ENCODE measurements at regions not wholly inside any gene's neighbourhood (a gene's known extent, or its start where the extent isn't known, plus 50 kb on each side); places are given as distances from the start of the nearest gene placed in this dataset.
"Not testable (repeated sequence)": the region's sequence is repeated elsewhere in the genome, so short reads cannot be mapped to it uniquely, and the experiment has no call there.

GRCh38 chr2:53511549-53511948, 256.1 kb upstream of the CHAC2 start:
- no peaks in the 10 kb centered on the region for H3K9me3 ChIP-seq
- H3K4me3 ChIP-seq: no peak overlapping the region
- intact Hi-C loops (cut with DNase I): no loop called here
- no peak for DNase-seq
- WGBS, 2 donors: 90 to 92% methylated on average over 4 of the region's 4 CpGs
- TF ChIP-seq CTCF (IDR thresholded peaks at IDR 0.05) (no peak), POLR2AphosphoS5 (IDR thresholded peaks at IDR 0.05) (no peak), EP300 (IDR thresholded peaks at IDR 0.05) (no peak), POLR2A (IDR thresholded peaks at IDR 0.05) (no peak)
- no peaks in the 10 kb centered on the region for H3K36me3 ChIP-seq
- H3K27ac ChIP-seq: no peak overlapping the region
- peaks cover 0 to 9% (median 4%) of the 10 kb centered on the region in 4 donors for H3K4me1 ChIP-seq
- no peaks in the 10 kb centered on the region for H3K27me3 ChIP-seq

- Histone ChIP-seq H3K4me1 (peaks cover 0 to 9% (median 4%) of the 10 kb centered on the region in 4 donors), H3K4me3 (no peak overlapping the region), H3K9me3 (no peaks in the 10 kb centered on the region), H3K36me3 (no peaks in the 10 kb centered on the region), H3K27me3 (no peaks in the 10 kb centered on the region), H3K27ac (no peak overlapping the region)
- DNase-seq: no peak
- TF ChIP-seq EP300 (IDR thresholded peaks at IDR 0.05): no peak
- intact Hi-C loops (cut with DNase I): no loop called here
- WGBS, 2 donors: 68 to 71% methylated on average over 4 of the region's 4 CpGs
Observed at GRCh38 chr2:53510401-53510800, 257.2 kb upstream of the CHAC2 start.

- intact Hi-C loops (cut with DNase I): no loop called here
- Histone ChIP-seq H3K9me3 (no peaks in the 10 kb centered on the region), H3K4me3 (no peak overlapping the region), H3K4me1 (peaks cover 0 to 9% (median 4%) of the 10 kb centered on the region in 4 donors), H3K36me3 (no peaks in the 10 kb centered on the region), H3K27me3 (no peaks in the 10 kb centered on the region), H3K27ac (no peak overlapping the region)
- TF ChIP-seq POLR2AphosphoS5 (IDR thresholded peaks at IDR 0.05) (no peak), EP300 (IDR thresholded peaks at IDR 0.05) (no peak), CTCF (IDR thresholded peaks at IDR 0.05) (no peak), POLR2A (IDR thresholded peaks at IDR 0.05) (no peak)
- no peak for DNase-seq
- WGBS, 2 donors: 72 to 80% methylated on average over 9 of the region's 9 CpGs
Observed at GRCh38 chr2:53509831-53510388, 257.7 kb upstream of the CHAC2 start.

GRCh38 chr2:53508667-53509066, 258.9 kb upstream of the CHAC2 start:
- intact Hi-C loops (cut with DNase I): no loop called here
- WGBS, 2 donors: 73 to 81% methylated on average over 3 of the region's 3 CpGs
- H3K36me3 ChIP-seq: no peaks in the 10 kb centered on the region
- TF ChIP-seq POLR2AphosphoS5 (IDR thresholded peaks at IDR 0.05): no peak
- no peak for TF ChIP-seq CTCF (IDR thresholded peaks at IDR 0.05)
- no peak for TF ChIP-seq EP300 (IDR thresholded peaks at IDR 0.05)
- TF ChIP-seq POLR2A (IDR thresholded peaks at IDR 0.05): no peak
- no peaks in the 10 kb centered on the region for H3K9me3 ChIP-seq
- peaks cover 0 to 9% (median 3%) of the 10 kb centered on the region in 4 donors for H3K4me1 ChIP-seq
- no peak overlapping the region for H3K4me3 ChIP-seq
- H3K27me3 ChIP-seq: no peaks in the 10 kb centered on the region
- H3K27ac ChIP-seq: no peak overlapping the region
- DNase-seq: no peak

GRCh38 chr2:53507070-53507469, 260.5 kb upstream of the CHAC2 start:
- H3K36me3 ChIP-seq; intact Hi-C loops (cut with DNase I); H3K27me3 ChIP-seq; H3K4me1 ChIP-seq; DNase-seq; H3K27ac ChIP-seq; H3K9me3 ChIP-seq; H3K4me3 ChIP-seq: not testable (repeated sequence)
- WGBS, 2 donors: 85 to 89% methylated on average over 3 of the region's 3 CpGs

GRCh38 chr2:53505826-53506225, 261.8 kb upstream of the CHAC2 start:
- Histone ChIP-seq H3K36me3 (no peaks in the 10 kb centered on the region), H3K9me3 (no peaks in the 10 kb centered on the region), H3K4me3 (no peak overlapping the region), H3K27ac (no peak overlapping the region), H3K4me1 (no peaks in the 10 kb centered on the region), H3K27me3 (no peaks in the 10 kb centered on the region)
- intact Hi-C loops (cut with DNase I): no loop called here
- no peak for DNase-seq
- TF ChIP-seq CTCF (IDR thresholded peaks at IDR 0.05): no peak
- TF ChIP-seq POLR2AphosphoS5 (IDR thresholded peaks at IDR 0.05): no peak
- no peak for TF ChIP-seq EP300 (IDR thresholded peaks at IDR 0.05)
- 84 to 90% methylated on average over 3 of the region's 3 CpGs for WGBS, 2 donors

All from sigmoid colon (tissue), 6 donors.